ENCODE measurements at regions not wholly inside any gene's neighbourhood (a gene's known extent, or its start where the extent isn't known, plus 50 kb on each side); places are given as distances from the start of the nearest gene placed in this dataset.
"Not testable (repeated sequence)": the region's sequence is repeated elsewhere in the genome, so short reads cannot be mapped to it uniquely, and the experiment has no call there.

- in situ Hi-C loops (cut with MboI; ENCODE audit: low pct_unique_long_range_greater_than_20kb in 2 of 9, low sequenced_read_pairs in 9 of 9, unreplicated experiment in 9 of 9); H3K4me3 ChIP-seq; H3K4me1 ChIP-seq (replicated peaks in 1 of 2); H3K27ac ChIP-seq; ATAC-seq (replicated peaks in 6 of 8): not testable (repeated sequence)
- WGBS, 10 experiments = no CpG with 5 or more reads among the region's 1 CpG
These were observed 128.8 kb upstream of the SPATA31A7 start for GRCh38 chr9:61061059-61061458.

GRCh38 chr9:61072855-61073254 lies 117.0 kb upstream of the SPATA31A7 start:
- ATAC-seq (replicated peaks in 6 of 8); H3K4me1 ChIP-seq (replicated peaks in 1 of 2); in situ Hi-C loops (cut with MboI; ENCODE audit: low pct_unique_long_range_greater_than_20kb in 2 of 9, low sequenced_read_pairs in 9 of 9, unreplicated experiment in 9 of 9); H3K27ac ChIP-seq; H3K4me3 ChIP-seq: not testable (repeated sequence)
- no CpG with 5 or more reads among the region's 6 CpGs for WGBS, 10 experiments

DNA sequence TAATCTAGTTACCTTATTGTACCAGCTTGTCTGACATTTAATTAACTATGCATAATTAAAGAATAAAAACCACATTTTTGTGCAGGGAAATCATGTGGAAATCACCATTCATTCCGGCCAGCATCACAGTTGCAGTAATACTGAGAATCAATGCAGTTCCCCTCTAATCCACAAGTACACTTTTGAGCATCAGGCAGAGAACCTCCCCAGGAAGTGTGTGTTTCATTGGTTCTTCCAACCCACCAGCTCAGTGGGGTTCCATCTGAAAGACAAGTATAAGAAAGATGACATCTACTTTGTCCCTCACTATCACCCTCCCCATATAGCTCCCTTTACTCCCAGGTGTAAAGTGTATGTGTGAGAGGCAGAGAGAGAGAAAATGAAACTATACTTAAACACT lies 108.1 kb upstream of the SPATA31A7 start:
- WGBS, 10 experiments = no CpG with 5 or more reads among the region's 1 CpG
- H3K4me1 ChIP-seq (replicated peaks in 1 of 2); H3K27ac ChIP-seq; H3K4me3 ChIP-seq; ATAC-seq (replicated peaks in 6 of 8); in situ Hi-C loops (cut with MboI; ENCODE audit: low pct_unique_long_range_greater_than_20kb in 2 of 9, low sequenced_read_pairs in 9 of 9, unreplicated experiment in 9 of 9): not testable (repeated sequence)

GRCh38 chr9:61085392-61085791 lies 104.4 kb upstream of the SPATA31A7 start:
- H3K27ac ChIP-seq; H3K4me1 ChIP-seq (replicated peaks in 1 of 2); in situ Hi-C loops (cut with MboI; ENCODE audit: low pct_unique_long_range_greater_than_20kb in 2 of 9, low sequenced_read_pairs in 9 of 9, unreplicated experiment in 9 of 9); H3K4me3 ChIP-seq; ATAC-seq (replicated peaks in 6 of 8): not testable (repeated sequence)
- WGBS, 10 experiments = no CpG with 5 or more reads among the region's 3 CpGs

- H3K4me3 ChIP-seq; H3K4me1 ChIP-seq (replicated peaks in 1 of 2); H3K27ac ChIP-seq; in situ Hi-C loops (cut with MboI; ENCODE audit: low pct_unique_long_range_greater_than_20kb in 2 of 9, low sequenced_read_pairs in 9 of 9, unreplicated experiment in 9 of 9): not testable (repeated sequence)
- no CpG with 5 or more reads among the region's 27 CpGs for WGBS, 10 experiments
- ATAC-seq (replicated peaks in 6 of 8) = peak in 5 of 8 experiments; percentile 41 to 66 (median 57)
These were observed 67.4 kb upstream of the SPATA31A7 start for GRCh38 chr9:61122448-61122847.
